ENCODE measurements at regions not wholly inside any gene's neighbourhood (a gene's known extent, or its start where the extent isn't known, plus 50 kb on each side); places are given as distances from the start of the nearest gene placed in this dataset.

DNA sequence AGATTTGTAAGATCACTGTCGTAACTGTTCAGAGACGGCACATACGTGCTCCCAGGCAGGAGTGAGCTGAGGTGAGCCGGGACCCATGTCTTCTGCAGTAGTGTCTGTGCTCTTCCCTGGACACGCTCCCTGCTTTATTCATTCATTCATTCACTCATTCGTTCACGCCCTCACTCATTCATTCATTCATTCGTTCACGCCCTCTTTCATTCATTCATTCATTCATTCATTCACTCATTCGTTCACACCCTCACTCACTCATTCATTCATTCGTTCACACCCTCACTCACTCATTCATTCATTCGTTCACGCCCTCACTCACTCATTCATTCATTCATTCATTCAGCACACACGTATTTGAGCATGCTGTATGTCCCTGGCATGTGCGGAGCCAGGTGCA, 207.0 kb downstream of the GLI2 start:
- TF ChIP-seq CTCF (IDR thresholded peaks at IDR 0.05) (no peak), POLR2A (IDR thresholded peaks at IDR 0.05) (no peak), EP300 (IDR thresholded peaks at IDR 0.05) (no peak)

Measured in ovary (tissue), 3 donors.